ENCODE measurements at regions not wholly inside any gene's neighbourhood (a gene's known extent, or its start where the extent isn't known, plus 50 kb on each side); places are given as distances from the start of the nearest gene placed in this dataset.

GRCh38 chr5:158429564-158429963, 570.6 kb upstream of the CLINT1 start:
- ATAC-seq (no peak), DNase-seq (no peak)
- Histone ChIP-seq H3K4me3 (ENCODE audit: low read length) (no peak overlapping the region), H3K27ac (ENCODE audit: low read length) (no peak overlapping the region), H3K36me3 (ENCODE audit: control insufficient read depth, insufficient read depth, low read length) (no peaks in the 10 kb centered on the region), H3K27me3 (ENCODE audit: control insufficient read depth, insufficient read depth, low read length) (no peaks in the 10 kb centered on the region), H3K4me1 (ENCODE audit: control insufficient read depth, insufficient read depth, low read length) (no peaks in the 10 kb centered on the region), H3K9me3 (ENCODE audit: control insufficient read depth, insufficient read depth, low read length) (no peaks in the 10 kb centered on the region)
- Mint-ChIP-seq H3K36me3 (no peaks in the 10 kb centered on the region), H3K9me3 (no peaks in the 10 kb centered on the region), H3K27ac (no peak overlapping the region), H3K27me3 (ENCODE audit: low read depth in 2 of 2) (no peaks in the 10 kb centered on the region), H3K4me3 (no peak overlapping the region), H3K4me1 (peaks cover under 1 to 6% of the 10 kb centered on the region in 2 donors)
- intact Hi-C loops (cut with micrococcal nuclease): no loop called here
- TF ChIP-seq CTCF (IDR thresholded peaks at IDR 0.05): no peak
- WGBS (ENCODE audit: insufficient coverage): 89% methylated on average over 1 of the region's 4 CpGs

GRCh38 chr5:158423623-158424200, 564.8 kb upstream of the CLINT1 start:
- Mint-ChIP-seq H3K4me3 (no peak overlapping the region), H3K36me3 (no peaks in the 10 kb centered on the region), H3K9me3 (peaks cover 2 to 4% of the 10 kb centered on the region in 2 donors), H3K27ac (no peak overlapping the region), H3K4me1 (no peaks in the 10 kb centered on the region), H3K27me3 (ENCODE audit: low read depth in 2 of 2) (no peaks in the 10 kb centered on the region)
- no peak for TF ChIP-seq CTCF (IDR thresholded peaks at IDR 0.05)
- Histone ChIP-seq H3K4me3 (ENCODE audit: low read length) (no peak overlapping the region), H3K4me1 (ENCODE audit: control insufficient read depth, insufficient read depth, low read length) (no peaks in the 10 kb centered on the region), H3K36me3 (ENCODE audit: control insufficient read depth, insufficient read depth, low read length) (no peaks in the 10 kb centered on the region), H3K9me3 (ENCODE audit: control insufficient read depth, insufficient read depth, low read length) (no peaks in the 10 kb centered on the region), H3K27me3 (ENCODE audit: control insufficient read depth, insufficient read depth, low read length) (no peaks in the 10 kb centered on the region), H3K27ac (ENCODE audit: low read length) (no peak overlapping the region)
- intact Hi-C loops (cut with micrococcal nuclease): no loop called here
- 85% methylated on average over 1 of the region's 2 CpGs for WGBS (ENCODE audit: insufficient coverage)
- DNase-seq: no peak
- no peak for ATAC-seq

- H3K27me3 Mint-ChIP-seq (ENCODE audit: low read depth in 2 of 2): no peaks in the 10 kb centered on the region
- H3K9me3 Mint-ChIP-seq: peaks cover 2 to 5% of the 10 kb centered on the region in 2 donors
These were observed 563.9 kb upstream of the CLINT1 start for GRCh38 chr5:158422653-158423515.

More at GRCh38 chr5:158422653-158423515, 563.9 kb upstream of the CLINT1 start:
- Histone ChIP-seq H3K27ac (ENCODE audit: low read length) (no peak overlapping the region), H3K27me3 (ENCODE audit: control insufficient read depth, insufficient read depth, low read length) (no peaks in the 10 kb centered on the region), H3K4me1 (ENCODE audit: control insufficient read depth, insufficient read depth, low read length) (no peaks in the 10 kb centered on the region), H3K4me3 (ENCODE audit: low read length) (no peak overlapping the region), H3K9me3 (ENCODE audit: control insufficient read depth, insufficient read depth, low read length) (no peaks in the 10 kb centered on the region), H3K36me3 (ENCODE audit: control insufficient read depth, insufficient read depth, low read length) (no peaks in the 10 kb centered on the region)
- intact Hi-C loops (cut with micrococcal nuclease): no loop called here
- no peak for TF ChIP-seq CTCF (IDR thresholded peaks at IDR 0.05)
- DNase-seq (no peak), ATAC-seq (no peak)
- Mint-ChIP-seq H3K27ac (no peak overlapping the region), H3K36me3 (no peaks in the 10 kb centered on the region), H3K4me1 (no peaks in the 10 kb centered on the region), H3K4me3 (no peak overlapping the region)
- WGBS (ENCODE audit: insufficient coverage): 91% methylated on average over 7 of the region's 9 CpGs

All from natural killer cell (primary cell).